GM23338 (cell line): ENCODE measurements at regions not wholly inside any gene's neighbourhood (a gene's known extent, or its start where the extent isn't known, plus 50 kb on each side); places are given as distances from the start of the nearest gene placed in this dataset.

Experiments
- ATAC-seq: fragments of 200-7000 bp; cut with Tn5 transposase; 3 replicates; pipeline ENCODE4 v1.9.1; 2020
- DNase-seq: peaks from one replicate; pipeline ENCODE4 v3.0.0-alpha.2; 2015; ENCODE audit warnings: low spot score
- H2AFZ ChIP-seq: fragments of 200-600 bp; sonication (generic); 2 replicates; pipeline ENCODE4 v1.8.0; 2016; ENCODE audit warnings: antibody characterized with exemption, mild to moderate bottlenecking, moderate library complexity
- H3F3A ChIP-seq: fragments of 200-600 bp; sonication (generic); replicated peaks from 2 replicates; pipeline ENCODE4 v1.8.0; 2017; ENCODE audit warnings: antibody characterized with exemption, mixed run types, low read depth
- H3K27ac ChIP-seq: fragments of 200-600 bp; sonication (generic); 2 replicates; pipeline ENCODE4 v1.6.1; 2016; ENCODE audit warnings: low read depth
- H3K27me3 ChIP-seq: fragments of 200-600 bp; sonication (generic); 2 replicates; pipeline ENCODE4 v1.8.0; 2016; ENCODE audit warnings: mild to moderate bottlenecking, mixed run types, moderate library complexity; ENCODE audit not compliant: insufficient read depth
- H3K36me3 ChIP-seq: fragments of 200-600 bp; sonication (generic); 2 replicates; pipeline ENCODE4 v1.8.0; 2016; ENCODE audit warnings: mild to moderate bottlenecking; ENCODE audit not compliant: insufficient read depth
- H3K4me1 ChIP-seq: fragments of 200-600 bp; sonication (generic); 2 replicates; pipeline ENCODE4 v1.8.0; 2016; ENCODE audit warnings: mild to moderate bottlenecking, moderate library complexity; ENCODE audit not compliant: insufficient read depth
- H3K4me2 ChIP-seq: fragments of 200-600 bp; sonication (generic); 2 replicates; pipeline ENCODE4 v1.7.1; 2017; ENCODE audit warnings: mixed run types
- H3K4me3 ChIP-seq: fragments of 200-600 bp; sonication (generic); 2 replicates; pipeline ENCODE4 v1.6.1; 2016; ENCODE audit warnings: mixed run types
- H3K79me2 ChIP-seq: fragments of 200-600 bp; sonication (generic); replicated peaks from 2 replicates; pipeline ENCODE4 v1.8.0; 2017; ENCODE audit warnings: mild to moderate bottlenecking; ENCODE audit not compliant: insufficient read depth
- H3K9me2 ChIP-seq: fragments of 200-600 bp; sonication (generic); 2 replicates; pipeline ENCODE4 v1.8.0; 2017; ENCODE audit not compliant: insufficient read depth
- H4K20me1 ChIP-seq: fragments of 200-600 bp; sonication (generic); replicated peaks from 2 replicates; pipeline ENCODE4 v1.8.0; 2017; ENCODE audit warnings: mild to moderate bottlenecking; ENCODE audit not compliant: insufficient read depth
- H3K27ac Mint-ChIP-seq: 2 replicates; pipeline ENCODE4 v1.8.0; 2020; ENCODE audit warnings: inconsistent platforms, mild to moderate bottlenecking, moderate library complexity, mixed read lengths
- H3K27me3 Mint-ChIP-seq: 3 replicates; pipeline ENCODE4 v1.8.0; 2022; ENCODE audit warnings: low read depth, mild to moderate bottlenecking, moderate library complexity, mixed read lengths, inconsistent platforms; ENCODE audit not compliant: insufficient read depth, poor library complexity
- H3K36me3 Mint-ChIP-seq: 3 replicates; pipeline ENCODE4 v1.8.0; 2021; ENCODE audit warnings: low read depth, mild to moderate bottlenecking, inconsistent platforms, moderate library complexity, mixed read lengths
- H3K4me1 Mint-ChIP-seq: 3 replicates; pipeline ENCODE4 v1.8.0; 2020; ENCODE audit warnings: mild to moderate bottlenecking, inconsistent platforms, mixed read lengths
- H3K4me3 Mint-ChIP-seq: 3 replicates; pipeline ENCODE4 v1.8.0; 2021; ENCODE audit warnings: moderate library complexity, mild to moderate bottlenecking, inconsistent platforms, mixed read lengths
- H3K9me3 Mint-ChIP-seq: 3 replicates; pipeline ENCODE4 v1.8.0; 2020; ENCODE audit warnings: moderate library complexity, mild to moderate bottlenecking, inconsistent platforms, mixed read lengths
- EZH2phosphoT487 ChIP-seq: fragments of 200-600 bp; sonication (generic); IDR thresholded peaks from one replicate; pipeline ENCODE4 v1.8.1; 2018; ENCODE audit warnings: antibody characterized with exemption; ENCODE audit not compliant: unreplicated experiment
- NANOG ChIP-seq: IDR thresholded peaks from 2 replicates; pipeline ENCODE4 v1.6.1; 2016; ENCODE audit warnings: antibody characterized with exemption, borderline replicate concordance
- ZNF114 ChIP-seq: fragments of 250-450 bp; sonication (Bioruptor Pico); IDR thresholded peaks from 2 replicates; pipeline ENCODE4 v1.5.0; 2020; ENCODE audit warnings: mild to moderate bottlenecking, moderate library complexity
- TF ChIP-seq, protein P1 (sequence below): fragments of 250-450 bp; sonication (Bioruptor Pico); IDR thresholded peaks from 2 replicates; pipeline ENCODE4 v1.5.0; 2020; ENCODE audit warnings: mild to moderate bottlenecking, moderate library complexity
- TF ChIP-seq, protein P2 (sequence below): IDR thresholded peaks from one replicate; pipeline ENCODE4 v1.6.1; 2018; ENCODE audit warnings: antibody characterized with exemption; ENCODE audit not compliant: unreplicated experiment

DNA sequence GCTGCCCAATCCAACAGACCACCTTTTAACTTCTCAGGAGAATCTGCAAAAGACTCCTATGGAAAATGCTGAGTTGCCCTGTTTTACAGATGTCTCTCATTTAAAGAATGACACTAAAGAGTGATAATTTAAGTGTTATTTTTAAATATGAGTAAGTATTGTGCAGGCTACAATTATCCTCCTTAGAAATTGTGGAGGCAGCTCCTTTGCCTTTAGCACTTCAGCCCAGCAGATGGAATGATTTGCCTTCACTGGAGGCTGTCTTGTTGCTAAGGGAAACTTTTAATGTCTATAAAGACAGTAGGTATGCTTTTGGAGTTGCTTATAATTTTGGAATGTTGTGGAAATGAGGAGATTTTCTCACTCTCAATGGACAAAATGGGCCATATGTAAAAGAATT is 1345.5 kb downstream of the NCAM2 start (continued):
- TF ChIP-seq, protein P1, sequence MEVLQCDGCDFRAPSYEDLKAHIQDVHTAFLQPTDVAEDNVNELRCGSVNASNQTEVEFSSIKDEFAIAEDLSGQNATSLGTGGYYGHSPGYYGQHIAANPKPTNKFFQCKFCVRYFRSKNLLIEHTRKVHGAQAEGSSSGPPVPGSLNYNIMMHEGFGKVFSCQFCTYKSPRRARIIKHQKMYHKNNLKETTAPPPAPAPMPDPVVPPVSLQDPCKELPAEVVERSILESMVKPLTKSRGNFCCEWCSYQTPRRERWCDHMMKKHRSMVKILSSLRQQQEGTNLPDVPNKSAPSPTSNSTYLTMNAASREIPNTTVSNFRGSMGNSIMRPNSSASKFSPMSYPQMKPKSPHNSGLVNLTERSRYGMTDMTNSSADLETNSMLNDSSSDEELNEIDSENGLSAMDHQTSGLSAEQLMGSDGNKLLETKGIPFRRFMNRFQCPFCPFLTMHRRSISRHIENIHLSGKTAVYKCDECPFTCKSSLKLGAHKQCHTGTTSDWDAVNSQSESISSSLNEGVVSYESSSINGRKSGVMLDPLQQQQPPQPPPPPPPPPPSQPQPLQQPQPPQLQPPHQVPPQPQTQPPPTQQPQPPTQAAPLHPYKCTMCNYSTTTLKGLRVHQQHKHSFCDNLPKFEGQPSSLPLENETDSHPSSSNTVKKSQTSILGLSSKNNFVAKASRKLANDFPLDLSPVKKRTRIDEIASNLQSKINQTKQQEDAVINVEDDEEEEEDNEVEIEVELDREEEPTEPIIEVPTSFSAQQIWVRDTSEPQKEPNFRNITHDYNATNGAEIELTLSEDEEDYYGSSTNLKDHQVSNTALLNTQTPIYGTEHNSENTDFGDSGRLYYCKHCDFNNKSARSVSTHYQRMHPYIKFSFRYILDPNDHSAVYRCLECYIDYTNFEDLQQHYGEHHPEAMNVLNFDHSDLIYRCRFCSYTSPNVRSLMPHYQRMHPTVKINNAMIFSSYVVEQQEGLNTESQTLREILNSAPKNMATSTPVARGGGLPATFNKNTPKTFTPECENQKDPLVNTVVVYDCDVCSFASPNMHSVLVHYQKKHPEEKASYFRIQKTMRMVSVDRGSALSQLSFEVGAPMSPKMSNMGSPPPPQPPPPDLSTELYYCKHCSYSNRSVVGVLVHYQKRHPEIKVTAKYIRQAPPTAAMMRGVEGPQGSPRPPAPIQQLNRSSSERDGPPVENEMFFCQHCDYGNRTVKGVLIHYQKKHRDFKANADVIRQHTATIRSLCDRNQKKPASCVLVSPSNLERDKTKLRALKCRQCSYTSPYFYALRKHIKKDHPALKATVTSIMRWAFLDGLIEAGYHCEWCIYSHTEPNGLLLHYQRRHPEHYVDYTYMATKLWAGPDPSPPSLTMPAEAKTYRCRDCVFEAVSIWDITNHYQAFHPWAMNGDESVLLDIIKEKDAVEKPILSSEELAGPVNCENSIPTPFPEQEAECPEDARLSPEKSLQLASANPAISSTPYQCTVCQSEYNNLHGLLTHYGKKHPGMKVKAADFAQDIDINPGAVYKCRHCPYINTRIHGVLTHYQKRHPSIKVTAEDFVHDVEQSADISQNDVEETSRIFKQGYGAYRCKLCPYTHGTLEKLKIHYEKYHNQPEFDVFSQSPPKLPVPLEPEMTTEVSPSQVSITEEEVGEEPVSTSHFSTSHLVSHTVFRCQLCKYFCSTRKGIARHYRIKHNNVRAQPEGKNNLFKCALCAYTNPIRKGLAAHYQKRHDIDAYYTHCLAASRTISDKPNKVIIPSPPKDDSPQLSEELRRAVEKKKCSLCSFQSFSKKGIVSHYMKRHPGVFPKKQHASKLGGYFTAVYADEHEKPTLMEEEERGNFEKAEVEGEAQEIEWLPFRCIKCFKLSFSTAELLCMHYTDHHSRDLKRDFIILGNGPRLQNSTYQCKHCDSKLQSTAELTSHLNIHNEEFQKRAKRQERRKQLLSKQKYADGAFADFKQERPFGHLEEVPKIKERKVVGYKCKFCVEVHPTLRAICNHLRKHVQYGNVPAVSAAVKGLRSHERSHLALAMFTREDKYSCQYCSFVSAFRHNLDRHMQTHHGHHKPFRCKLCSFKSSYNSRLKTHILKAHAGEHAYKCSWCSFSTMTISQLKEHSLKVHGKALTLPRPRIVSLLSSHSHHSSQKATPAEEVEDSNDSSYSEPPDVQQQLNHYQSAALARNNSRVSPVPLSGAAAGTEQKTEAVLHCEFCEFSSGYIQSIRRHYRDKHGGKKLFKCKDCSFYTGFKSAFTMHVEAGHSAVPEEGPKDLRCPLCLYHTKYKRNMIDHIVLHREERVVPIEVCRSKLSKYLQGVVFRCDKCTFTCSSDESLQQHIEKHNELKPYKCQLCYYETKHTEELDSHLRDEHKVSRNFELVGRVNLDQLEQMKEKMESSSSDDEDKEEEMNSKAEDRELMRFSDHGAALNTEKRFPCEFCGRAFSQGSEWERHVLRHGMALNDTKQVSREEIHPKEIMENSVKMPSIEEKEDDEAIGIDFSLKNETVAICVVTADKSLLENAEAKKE (CRISPR knock-in tag): no peak
- no peak for TF ChIP-seq NANOG

DNA sequence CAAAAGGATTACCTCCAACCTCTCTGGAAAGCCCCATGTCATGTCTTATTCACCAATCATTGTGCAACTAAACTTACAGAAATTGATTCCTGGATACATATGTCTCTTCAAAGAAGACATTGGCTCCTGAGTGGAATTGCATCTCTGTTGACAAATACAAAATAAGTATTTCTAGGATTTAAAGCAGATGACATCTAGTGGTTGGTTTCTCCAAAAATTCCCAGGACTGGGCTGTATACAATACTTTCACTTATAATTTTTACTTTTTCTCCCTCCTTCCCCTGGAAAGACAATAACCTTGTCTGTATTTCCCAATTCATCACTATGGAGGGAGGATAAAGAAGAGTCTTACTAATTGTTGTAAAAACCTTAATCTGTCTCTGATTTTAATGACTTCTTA is 1347.4 kb downstream of the NCAM2 start:
- Histone ChIP-seq H3K4me2 (no peak overlapping the region), H4K20me1 (no peaks in the 10 kb centered on the region), H3F3A (no peaks in the 10 kb centered on the region), H3K4me3 (no peak overlapping the region), H3K9me2 (peaks cover 5% of the 10 kb centered on the region), H3K79me2 (no peaks in the 10 kb centered on the region), H2AFZ (no peak overlapping the region), H3K27ac (no peak overlapping the region), H3K27me3 (no peaks in the 10 kb centered on the region), H3K36me3 (no peaks in the 10 kb centered on the region), H3K4me1 (peaks cover 4% of the 10 kb centered on the region)
- ATAC-seq: no peak
- H3K9me3 Mint-ChIP-seq: peaks cover 18% of the 10 kb centered on the region
- no peaks in the 10 kb centered on the region for H3K27me3 Mint-ChIP-seq
- H3K4me3 Mint-ChIP-seq: no peak overlapping the region
- no peak for DNase-seq
- TF ChIP-seq EZH2phosphoT487 (no peak), ZNF114 (CRISPR knock-in tag) (no peak)
- TF ChIP-seq, protein P2, sequence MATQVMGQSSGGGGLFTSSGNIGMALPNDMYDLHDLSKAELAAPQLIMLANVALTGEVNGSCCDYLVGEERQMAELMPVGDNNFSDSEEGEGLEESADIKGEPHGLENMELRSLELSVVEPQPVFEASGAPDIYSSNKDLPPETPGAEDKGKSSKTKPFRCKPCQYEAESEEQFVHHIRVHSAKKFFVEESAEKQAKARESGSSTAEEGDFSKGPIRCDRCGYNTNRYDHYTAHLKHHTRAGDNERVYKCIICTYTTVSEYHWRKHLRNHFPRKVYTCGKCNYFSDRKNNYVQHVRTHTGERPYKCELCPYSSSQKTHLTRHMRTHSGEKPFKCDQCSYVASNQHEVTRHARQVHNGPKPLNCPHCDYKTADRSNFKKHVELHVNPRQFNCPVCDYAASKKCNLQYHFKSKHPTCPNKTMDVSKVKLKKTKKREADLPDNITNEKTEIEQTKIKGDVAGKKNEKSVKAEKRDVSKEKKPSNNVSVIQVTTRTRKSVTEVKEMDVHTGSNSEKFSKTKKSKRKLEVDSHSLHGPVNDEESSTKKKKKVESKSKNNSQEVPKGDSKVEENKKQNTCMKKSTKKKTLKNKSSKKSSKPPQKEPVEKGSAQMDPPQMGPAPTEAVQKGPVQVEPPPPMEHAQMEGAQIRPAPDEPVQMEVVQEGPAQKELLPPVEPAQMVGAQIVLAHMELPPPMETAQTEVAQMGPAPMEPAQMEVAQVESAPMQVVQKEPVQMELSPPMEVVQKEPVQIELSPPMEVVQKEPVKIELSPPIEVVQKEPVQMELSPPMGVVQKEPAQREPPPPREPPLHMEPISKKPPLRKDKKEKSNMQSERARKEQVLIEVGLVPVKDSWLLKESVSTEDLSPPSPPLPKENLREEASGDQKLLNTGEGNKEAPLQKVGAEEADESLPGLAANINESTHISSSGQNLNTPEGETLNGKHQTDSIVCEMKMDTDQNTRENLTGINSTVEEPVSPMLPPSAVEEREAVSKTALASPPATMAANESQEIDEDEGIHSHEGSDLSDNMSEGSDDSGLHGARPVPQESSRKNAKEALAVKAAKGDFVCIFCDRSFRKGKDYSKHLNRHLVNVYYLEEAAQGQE: no peak
- peaks cover 6% of the 10 kb centered on the region; the same call in 2 of the 3 replicates for H3K4me1 Mint-ChIP-seq
- H3K36me3 Mint-ChIP-seq: peaks cover 16% of the 10 kb centered on the region
- no peak overlapping the region for H3K27ac Mint-ChIP-seq
